Esophagus muscularis mucosa (tissue), 4 donors: ENCODE measurements at regions not wholly inside any gene's neighbourhood (a gene's known extent, or its start where the extent isn't known, plus 50 kb on each side); places are given as distances from the start of the nearest gene placed in this dataset.

Experiments used
- DNase-seq: peaks from one replicate; pipeline ENCODE4 v3.0.0-alpha.2; 2017; ENCODE audit errors: extremely low spot score
- H3K27ac ChIP-seq, 4 donors: fragments of 200-600 bp; sonication (generic); replicated peaks in 1 of 4; 1 replicate in 3 of 4; 2 replicates in 1 of 4; pipeline ENCODE4 v1.5.1; 2016 to 2019; ENCODE audit warnings: mild to moderate bottlenecking in 1 of 4
- H3K27me3 ChIP-seq, 4 donors: fragments of 200-600 bp; sonication (generic); one replicate each; pipeline versions ENCODE4 v1.5.1 to v1.6.0; 2016 to 2019
- H3K36me3 ChIP-seq, 4 donors: fragments of 200-600 bp; sonication (generic); one replicate each; pipeline ENCODE4 v1.5.1; 2016 to 2019
- H3K4me1 ChIP-seq, 4 donors: fragments of 200-600 bp; sonication (generic); one replicate each; pipeline ENCODE4 v1.5.1; 2016 to 2019
- H3K4me3 ChIP-seq, 4 donors: fragments of 200-600 bp; sonication (generic); 1 replicate in 2 of 4; 2 replicates in 2 of 4; pipeline ENCODE4 v1.5.1; 2016 to 2019; ENCODE audit warnings: mild to moderate bottlenecking in 4 of 4, moderate library complexity in 1 of 4
- H3K9me3 ChIP-seq, 4 donors: fragments of 200-600 bp; sonication (generic); 1 replicate in 3 of 4; 2 replicates in 1 of 4; pipeline ENCODE4 v1.5.1; 2016 to 2019
- CTCF ChIP-seq, 3 experiments: fragments of 200-600 bp in 2 of 3; fragments of 450-650 bp in 1 of 3; sonication (generic) in 2 of 3; IDR thresholded peaks; one replicate each; pipeline ENCODE4 v1.5.1; 2017 to 2019; ENCODE audit warnings: antibody characterized with exemption in 3 of 3, mild to moderate bottlenecking in 2 of 3, moderate library complexity in 1 of 3
- EP300 ChIP-seq: sonication (generic); formaldehyde crosslinking; IDR thresholded peaks from one replicate; pipeline ENCODE4 v1.6.1; 2017; ENCODE audit warnings: antibody characterized with exemption
- POLR2A ChIP-seq: fragments of 450-650 bp; IDR thresholded peaks from one replicate; pipeline ENCODE4 v1.6.1; 2017; ENCODE audit warnings: antibody characterized with exemption, moderate library complexity, mild to moderate bottlenecking, low read depth
- POLR2AphosphoS5 ChIP-seq, 2 donors: sonication (generic); formaldehyde crosslinking; IDR thresholded peaks; one replicate each; pipeline ENCODE4 v1.6.1; 2017; ENCODE audit warnings: antibody characterized with exemption in 2 of 2
- WGBS: methylation state at CpG from one replicate; pipeline ENCODE4 v1.1.5; 2018; 5-methylcytosine and 5-hydroxymethylcytosine counted together
- intact Hi-C: fragments of 100-400 bp; cut with DNase I; formaldehyde crosslinking; loops from one replicate; pipeline ENCODE4 v1.15.1; 2023

GRCh38 chr2:129891341-129892320 is 87.8 kb upstream of the RAB6C start:
- Histone ChIP-seq H3K4me3 (no peak overlapping the region), H3K4me1 (no peaks in the 10 kb centered on the region), H3K27me3 (peaks cover 0 to 44% (median 0%) of the 10 kb centered on the region in 4 donors), H3K27ac (no peak overlapping the region), H3K36me3 (no peaks in the 10 kb centered on the region), H3K9me3 (no peaks in the 10 kb centered on the region)
- WGBS, result 80% methylated on average over 7 of the region's 14 CpGs
- no peak for DNase-seq
- intact Hi-C loops, result no loop called here
- TF ChIP-seq EP300, result no peak
- no peak for TF ChIP-seq POLR2A
- no peak for TF ChIP-seq POLR2AphosphoS5 (IDR thresholded peaks at IDR 0.05)
- TF ChIP-seq CTCF (IDR thresholded peaks at IDR 0.05), result no peak

DNA sequence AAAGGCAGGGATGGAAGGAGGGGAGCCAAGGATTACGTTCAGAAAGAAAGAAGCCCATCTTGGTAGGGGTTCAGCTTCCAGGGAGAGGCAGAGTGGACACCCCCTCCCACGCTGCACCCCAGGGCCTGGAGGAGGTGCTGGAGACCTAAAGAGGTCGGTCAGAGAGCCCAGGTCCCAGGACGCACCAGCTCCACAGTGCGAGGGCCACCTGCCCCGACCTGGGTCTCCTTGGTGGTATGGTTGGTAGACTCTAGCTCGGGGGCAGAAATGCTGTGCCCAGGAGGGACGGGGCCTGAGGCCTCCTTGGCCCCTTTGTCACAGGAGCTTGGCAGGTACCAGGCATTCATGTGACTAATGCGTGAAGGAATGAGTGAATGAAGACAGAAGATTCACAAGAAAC is 87.1 kb upstream of the RAB6C start:
- intact Hi-C loops, result no loop called here
- Histone ChIP-seq H3K27me3 (peaks cover 0 to 44% (median 0%) of the 10 kb centered on the region in 4 donors), H3K9me3 (no peaks in the 10 kb centered on the region), H3K4me3 (no peak overlapping the region), H3K27ac (no peak overlapping the region), H3K36me3 (no peaks in the 10 kb centered on the region), H3K4me1 (no peaks in the 10 kb centered on the region)
- 84% methylated on average over 9 of the region's 9 CpGs for WGBS
- no peak for TF ChIP-seq POLR2AphosphoS5 (IDR thresholded peaks at IDR 0.05)
- no peak for TF ChIP-seq POLR2A
- no peak for TF ChIP-seq CTCF (IDR thresholded peaks at IDR 0.05)
- TF ChIP-seq EP300, result no peak
- no peak for DNase-seq

DNA sequence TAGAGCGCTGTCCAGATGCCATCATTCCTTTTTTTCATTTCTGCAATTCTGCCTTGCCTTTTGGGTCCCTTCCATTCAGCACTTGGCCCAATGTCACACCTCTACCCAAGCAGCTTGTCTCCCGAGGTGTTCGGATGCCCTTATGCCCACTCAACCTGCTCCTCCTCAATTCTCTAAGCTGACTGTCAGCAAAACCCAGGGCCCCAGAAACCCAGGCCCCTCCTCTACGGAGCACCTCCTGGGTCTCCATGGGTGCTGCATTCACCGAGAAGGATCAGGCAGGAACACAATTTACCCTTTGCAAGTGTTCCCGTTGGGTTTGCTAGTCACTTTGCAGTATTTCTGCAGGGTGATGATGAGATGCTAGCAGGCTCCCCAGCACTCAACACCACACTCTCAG is 86.7 kb upstream of the RAB6C start:
- intact Hi-C loops, result no loop called here
- no peaks in the 10 kb centered on the region for H3K4me1 ChIP-seq
- no peak overlapping the region for H3K4me3 ChIP-seq
- no peaks in the 10 kb centered on the region for H3K9me3 ChIP-seq
- H3K27ac ChIP-seq, result no peak overlapping the region
- DNase-seq, result no peak
- WGBS, result 88% methylated on average over 6 of the region's 6 CpGs
- H3K27me3 ChIP-seq, result peaks cover 0 to 40% (median 0%) of the 10 kb centered on the region in 4 donors
- TF ChIP-seq POLR2A (no peak), EP300 (no peak), CTCF (IDR thresholded peaks at IDR 0.05) (no peak), POLR2AphosphoS5 (IDR thresholded peaks at IDR 0.05) (no peak)
- no peaks in the 10 kb centered on the region for H3K36me3 ChIP-seq

DNA sequence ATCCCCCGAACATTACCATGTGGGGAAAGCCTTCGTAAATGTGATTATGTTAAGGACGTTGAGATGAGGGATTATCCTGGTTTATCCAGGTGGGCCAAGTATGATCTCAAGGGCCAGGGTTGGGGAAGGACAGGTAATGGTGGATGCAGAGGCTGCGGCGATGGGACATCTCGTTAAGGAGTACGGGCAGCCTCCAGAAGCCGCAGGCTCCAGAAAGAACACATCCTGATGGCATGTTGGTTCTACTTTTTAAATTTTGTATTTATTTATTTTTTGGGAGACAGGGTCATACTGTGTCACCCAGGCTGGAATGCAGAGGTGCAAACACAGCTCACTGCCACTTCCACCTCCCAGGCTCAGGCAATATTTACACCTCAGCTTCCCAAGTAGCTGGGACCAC is 86.2 kb upstream of the RAB6C start:
- Histone ChIP-seq H3K27me3 (peaks cover 0 to 36% (median 0%) of the 10 kb centered on the region in 4 donors), H3K36me3 (no peaks in the 10 kb centered on the region), H3K27ac (no peak overlapping the region), H3K4me3 (no peak overlapping the region), H3K4me1 (no peaks in the 10 kb centered on the region), H3K9me3 (no peaks in the 10 kb centered on the region)
- no peak for DNase-seq
- TF ChIP-seq POLR2A, result no peak
- 78% methylated on average over 8 of the region's 8 CpGs for WGBS
- intact Hi-C loops, result no loop called here

DNA sequence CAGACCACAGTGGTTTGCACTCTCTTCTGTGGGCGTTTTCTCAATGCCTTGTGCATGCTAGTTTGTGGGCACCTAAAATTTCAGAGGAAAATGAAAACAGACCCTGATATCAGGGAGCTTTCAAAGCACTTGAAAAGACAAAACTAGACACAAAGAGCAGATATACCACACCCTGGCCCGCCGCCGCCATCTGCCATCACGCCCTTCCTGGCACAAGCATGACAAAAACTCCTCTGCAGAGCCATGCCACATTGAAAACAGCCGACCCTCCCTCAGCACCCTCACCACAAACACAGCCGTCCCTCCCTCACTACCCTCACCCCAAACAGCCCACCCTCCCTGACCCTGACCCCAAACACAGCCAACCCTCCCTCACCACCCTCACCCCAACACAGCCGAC is 84.8 kb upstream of the RAB6C start:
- Histone ChIP-seq H3K27me3 (peaks cover 0 to 36% (median 0%) of the 10 kb centered on the region in 4 donors), H3K36me3 (no peaks in the 10 kb centered on the region), H3K4me1 (no peaks in the 10 kb centered on the region), H3K4me3 (no peak overlapping the region), H3K27ac (no peak overlapping the region), H3K9me3 (peaks cover 0 to 4% (median 0%) of the 10 kb centered on the region in 4 donors)
- 87% methylated on average over 8 of the region's 8 CpGs for WGBS
- peak; percentile 79 for DNase-seq
- TF ChIP-seq POLR2A (no peak), POLR2AphosphoS5 (IDR thresholded peaks at IDR 0.05) (no peak), CTCF (IDR thresholded peaks at IDR 0.05) (no peak), EP300 (no peak)
- intact Hi-C loops, result no loop called here
